Activated CD8-positive, alpha-beta memory T cell treated with anti-CD3 and anti-CD28 coated beads, Interleukin-2, amount 50 U/mL, for 48 hours (primary cell): ENCODE measurements at regions not wholly inside any gene's neighbourhood (a gene's known extent, or its start where the extent isn't known, plus 50 kb on each side); places are given as distances from the start of the nearest gene placed in this dataset.
"Not testable (repeated sequence)": the region's sequence is repeated elsewhere in the genome, so short reads cannot be mapped to it uniquely, and the experiment has no call there.

Experiments used
- DNase-seq: peaks from one replicate; pipeline ENCODE4 v3.0.0-alpha.2; 2020

GRCh38 chr12:131612092-131612755, 98.7 kb upstream of the SFSWAP start:
- DNase-seq = no peak

DNA sequence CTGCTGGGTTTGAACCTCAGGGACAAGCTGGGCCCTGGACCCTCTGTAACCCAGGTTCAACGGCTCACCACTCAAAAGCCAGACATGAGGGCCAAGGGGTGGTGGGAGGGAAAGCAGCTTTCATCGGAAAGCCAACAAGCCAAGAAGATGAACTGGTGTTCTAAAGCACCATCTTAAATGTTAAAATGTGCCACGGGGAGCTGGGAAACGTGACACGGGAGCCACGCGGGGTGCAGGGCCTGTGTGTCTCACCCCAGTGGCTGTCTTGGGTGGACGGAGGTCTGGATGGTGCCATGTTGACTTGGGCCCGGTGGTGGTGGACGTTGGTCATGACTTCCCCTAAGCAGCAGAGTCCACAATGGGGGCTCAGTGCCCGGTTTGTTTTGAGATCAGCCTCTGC, 97.7 kb upstream of the SFSWAP start:
- no peak for DNase-seq

DNA sequence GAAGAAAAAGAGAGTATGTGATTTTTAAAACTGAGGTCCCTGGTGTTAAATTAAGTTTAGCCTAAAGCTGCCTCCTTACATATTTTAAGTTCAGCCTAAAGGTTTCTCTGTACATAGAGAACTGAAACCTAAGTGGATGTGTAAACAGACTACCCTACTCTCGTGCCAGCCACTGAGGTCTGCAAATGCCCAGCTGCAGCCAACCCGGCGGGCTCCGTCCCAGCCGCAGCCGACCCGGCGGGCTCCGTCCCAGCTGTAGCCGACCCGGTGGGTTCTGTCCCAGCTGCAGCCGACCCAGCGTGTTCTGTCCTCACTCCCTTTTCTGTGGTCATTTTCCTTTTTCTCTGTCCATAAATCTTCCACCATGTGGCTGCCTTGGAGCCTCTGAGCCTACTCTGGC, 97.2 kb upstream of the SFSWAP start:
- no peak for DNase-seq

DNA sequence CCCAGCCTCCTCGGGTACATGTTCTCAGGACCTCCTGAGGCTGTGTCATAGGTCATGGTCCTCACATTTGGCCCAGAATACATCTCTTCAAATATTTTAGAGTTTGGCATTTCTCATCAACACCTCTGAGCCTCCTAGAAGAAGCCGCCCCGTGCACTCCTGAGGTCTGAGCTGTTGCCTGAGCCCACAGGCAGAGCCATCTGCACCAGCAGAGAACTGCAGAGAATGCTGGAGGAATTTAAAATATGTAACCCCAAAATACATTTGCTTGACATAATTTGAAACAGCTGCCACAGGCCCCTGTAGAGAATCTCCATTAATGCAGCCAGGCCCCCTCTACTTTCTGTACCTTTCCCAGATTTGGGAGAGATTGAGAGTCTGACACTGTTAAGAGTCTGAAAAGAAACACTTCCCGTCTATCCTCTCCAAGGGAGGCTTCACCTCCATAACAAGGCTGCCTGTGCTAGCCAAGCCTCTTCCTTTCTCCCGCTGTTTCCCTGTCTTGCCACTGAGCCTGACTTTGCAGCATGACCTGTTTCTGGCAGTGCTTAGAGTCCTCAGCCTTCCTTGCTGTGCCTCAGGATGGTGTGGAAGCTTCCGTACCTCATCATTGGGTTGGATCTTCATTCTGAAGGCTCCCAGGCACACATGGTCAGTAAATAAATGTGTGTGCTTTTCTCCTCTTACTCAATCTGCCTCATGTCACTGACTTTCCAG, 95.4 kb upstream of the SFSWAP start:
- no peak for DNase-seq

GRCh38 chr12:131616043-131616700, 94.7 kb upstream of the SFSWAP start:
- no peak for DNase-seq

- no peak for DNase-seq
These were observed 94.2 kb upstream of the SFSWAP start for GRCh38 chr12:131616738-131617137.

- DNase-seq = no peak
These were observed 93.7 kb upstream of the SFSWAP start for GRCh38 chr12:131617179-131617578.

GRCh38 chr12:131617596-131618302, 93.1 kb upstream of the SFSWAP start:
- DNase-seq = no peak

- no peak for DNase-seq
These were observed 92.6 kb upstream of the SFSWAP start for GRCh38 chr12:131618303-131618658.

DNA sequence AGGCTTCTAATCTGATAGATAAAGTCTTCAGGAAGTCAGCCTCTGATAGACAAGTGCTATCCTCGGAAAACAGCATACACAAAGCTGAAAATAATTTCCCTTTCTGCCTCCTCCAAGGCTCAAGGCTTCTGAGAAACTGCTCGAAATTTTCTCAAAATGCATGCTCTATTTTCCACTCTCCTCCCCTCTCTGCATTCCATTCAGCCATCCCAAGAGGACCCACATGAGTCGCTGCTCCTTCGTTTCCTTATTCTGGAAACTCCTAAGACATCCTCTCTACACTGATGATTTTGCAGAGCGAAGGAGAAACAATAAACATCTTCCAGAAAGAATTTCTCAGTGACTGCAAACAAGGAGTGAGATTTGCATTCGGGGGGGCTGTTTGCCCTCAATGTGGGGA, 92.2 kb upstream of the SFSWAP start:
- DNase-seq = no peak

- DNase-seq = no peak
These were observed 91.7 kb upstream of the SFSWAP start for GRCh38 chr12:131619106-131619642.

- DNase-seq = no peak
These were observed 91.0 kb upstream of the SFSWAP start for GRCh38 chr12:131619736-131620506.

- no peak for DNase-seq
These were observed 90.4 kb upstream of the SFSWAP start for GRCh38 chr12:131620520-131620919.

DNA sequence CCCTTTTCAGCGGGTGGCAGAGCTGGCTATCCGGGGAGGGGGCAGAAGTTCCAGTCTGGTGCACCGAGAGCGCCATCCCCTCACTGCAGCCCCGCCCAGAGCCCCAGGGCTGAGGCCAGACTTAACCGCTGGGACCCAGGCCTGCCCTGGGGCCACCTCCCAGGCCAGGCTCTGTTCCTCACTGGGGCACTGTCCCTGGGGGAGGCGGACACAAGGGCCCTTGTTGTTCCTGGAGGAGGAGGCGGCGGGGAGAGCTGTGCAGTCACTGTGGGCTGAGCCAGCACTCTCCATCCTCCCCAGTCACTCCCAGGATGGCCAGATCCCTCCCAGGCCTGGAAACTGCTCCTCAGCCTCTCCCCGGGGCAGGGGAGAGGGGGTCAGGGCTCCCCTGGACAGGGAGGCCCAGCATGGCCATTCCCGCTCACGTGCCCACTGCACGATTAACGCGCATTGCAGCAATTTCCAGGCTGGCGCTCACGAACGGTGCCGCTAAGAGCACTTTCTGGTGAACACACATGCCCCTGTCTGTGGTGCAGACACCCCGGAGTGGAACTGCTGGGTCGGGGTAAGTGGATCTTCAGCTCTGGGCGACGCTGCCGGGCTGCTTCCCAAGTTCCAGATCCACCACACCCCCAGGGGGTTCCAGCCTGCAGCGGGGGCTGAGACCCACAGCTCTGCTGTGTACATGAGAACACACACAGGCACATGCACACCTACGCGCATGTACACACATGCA, 89.8 kb upstream of the SFSWAP start:
- DNase-seq = no peak

DNA sequence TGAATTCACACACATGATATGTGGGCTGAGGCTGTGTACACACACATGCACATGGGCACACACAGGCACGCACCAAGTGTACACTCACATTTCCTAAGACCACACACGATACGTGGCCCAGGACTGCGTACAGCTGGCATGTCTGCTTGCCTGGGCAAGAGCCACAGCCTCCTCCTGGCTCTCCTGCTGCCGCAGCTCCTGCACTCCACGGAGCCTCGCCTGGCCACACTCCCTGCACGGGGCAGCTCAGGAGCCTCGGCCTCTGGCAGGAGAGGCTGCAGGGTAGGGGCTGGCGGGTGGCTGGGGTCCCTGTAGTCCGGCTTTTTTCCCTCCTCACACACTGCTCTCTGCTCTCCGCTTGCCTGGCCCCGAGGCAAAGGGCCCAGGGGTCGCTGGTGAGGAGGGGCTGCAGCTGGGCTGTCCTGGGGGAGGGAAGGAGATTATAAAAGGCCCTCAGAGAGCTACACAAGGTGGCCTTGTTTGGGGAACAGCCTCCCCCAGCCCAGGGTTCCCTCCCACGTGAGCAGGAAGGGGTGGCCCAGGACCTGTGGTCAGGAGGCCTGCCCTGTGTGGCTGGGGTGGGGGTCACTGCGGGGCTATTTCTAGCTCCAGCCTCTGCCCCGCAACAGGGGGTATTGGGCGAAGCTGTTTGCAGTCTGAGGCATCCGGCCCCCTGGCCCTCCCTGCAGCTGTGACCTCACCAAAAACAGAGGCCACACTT, 89.0 kb upstream of the SFSWAP start:
- DNase-seq = no peak

DNA sequence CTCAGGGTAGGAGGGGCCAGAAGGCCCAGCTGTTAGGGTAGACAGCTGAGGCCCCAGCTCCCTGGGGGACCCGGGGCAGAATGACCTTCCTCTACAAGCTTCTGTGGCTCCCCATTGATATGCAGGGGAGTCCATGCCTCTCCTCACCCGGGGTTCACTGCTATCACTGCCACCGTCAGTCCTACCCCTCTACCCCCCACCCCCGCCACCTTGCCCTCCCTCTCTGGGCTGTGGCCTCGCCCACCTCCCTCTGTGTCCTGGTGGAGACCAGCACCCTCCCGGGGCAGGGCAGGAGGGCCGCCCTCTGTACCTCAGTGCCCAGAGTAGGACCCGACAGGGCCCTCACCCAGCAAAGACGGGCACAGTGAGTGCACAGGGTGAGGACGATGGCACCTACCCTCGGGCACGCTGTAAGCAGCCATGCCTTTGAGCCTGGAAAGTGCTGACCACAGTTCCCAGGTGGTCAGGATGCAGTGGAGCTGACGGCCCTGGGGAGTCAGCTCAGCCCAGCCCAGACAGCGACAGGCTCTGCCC, 88.4 kb upstream of the SFSWAP start:
- no peak for DNase-seq

GRCh38 chr12:131623404-131624368, 87.2 kb upstream of the SFSWAP start:
- not testable (repeated sequence) for DNase-seq

- DNase-seq = not testable (repeated sequence)
These were observed 86.5 kb upstream of the SFSWAP start for GRCh38 chr12:131624369-131624739.

- not testable (repeated sequence) for DNase-seq
These were observed 86.0 kb upstream of the SFSWAP start for GRCh38 chr12:131624756-131625501.
